Mesenchymal stem cell (in vitro differentiated cells and primary cell): ENCODE measurements at regions not wholly inside any gene's neighbourhood (a gene's known extent, or its start where the extent isn't known, plus 50 kb on each side); places are given as distances from the start of the nearest gene placed in this dataset.
"Not testable (repeated sequence)": the region's sequence is repeated elsewhere in the genome, so short reads cannot be mapped to it uniquely, and the experiment has no call there.

ENCODE experiments used
- DNase-seq: peaks from one replicate; pipeline ENCODE4 v3.0.0-alpha.2; 2013
- H2AFZ ChIP-seq: one replicate; pipeline ENCODE4 v1.6.1; 2013; ENCODE audit warnings: low read depth, mild to moderate bottlenecking, control low read depth, inconsistent platforms, low read length, moderate library complexity
- H2AK5ac ChIP-seq: 2 replicates; pipeline ENCODE4 v1.6.1; 2013; ENCODE audit warnings: low read length, moderate library complexity, mild to moderate bottlenecking, inconsistent platforms; ENCODE audit not compliant: severe bottlenecking
- H2BK120ac ChIP-seq: one replicate; pipeline ENCODE4 v1.6.1; 2013; ENCODE audit warnings: low read depth, mild to moderate bottlenecking, inconsistent platforms, low read length, moderate library complexity
- H2BK12ac ChIP-seq, 2 experiments: one replicate each; pipeline ENCODE4 v1.6.1; 2013; ENCODE audit warnings: inconsistent platforms in 2 of 2, low read length in 2 of 2, mild to moderate bottlenecking in 2 of 2, moderate library complexity in 2 of 2, control low read depth in 1 of 2
- H2BK15ac ChIP-seq: one replicate; pipeline ENCODE4 v1.6.1; 2013; ENCODE audit warnings: mild to moderate bottlenecking, low read depth, inconsistent platforms; ENCODE audit not compliant: poor library complexity, severe bottlenecking
- H2BK5ac ChIP-seq: 2 replicates; pipeline ENCODE4 v1.6.1; 2013; ENCODE audit warnings: low read depth, mild to moderate bottlenecking, low read length, control low read depth, inconsistent platforms; ENCODE audit not compliant: poor library complexity, severe bottlenecking
- H3K14ac ChIP-seq, 2 experiments: one replicate each; pipeline ENCODE4 v1.6.1; 2013; ENCODE audit warnings: inconsistent platforms in 2 of 2, low read length in 2 of 2, control low read depth in 1 of 2, mild to moderate bottlenecking in 1 of 2, moderate library complexity in 1 of 2
- H3K18ac ChIP-seq, 2 experiments: one replicate each; pipeline ENCODE4 v1.6.1; 2013; ENCODE audit warnings: inconsistent platforms in 2 of 2, low read length in 2 of 2, control low read depth in 1 of 2, low read depth in 1 of 2, mild to moderate bottlenecking in 1 of 2
- H3K23ac ChIP-seq, 2 experiments: one replicate each; pipeline ENCODE4 v1.6.1; 2013; ENCODE audit warnings: inconsistent platforms in 2 of 2, low read length in 2 of 2, mild to moderate bottlenecking in 2 of 2, moderate library complexity in 2 of 2, control low read depth in 1 of 2
- H3K27ac ChIP-seq: 2 replicates; pipeline ENCODE4 v1.5.1; 2013; ENCODE audit warnings: mild to moderate bottlenecking, moderate library complexity, low read length, control low read depth, inconsistent platforms; ENCODE audit not compliant: poor library complexity, severe bottlenecking
- H3K27me3 ChIP-seq, 2 experiments: 2 replicates each; pipeline versions ENCODE4 v1.6.1 to v1.7.0; 2013; ENCODE audit warnings: low read length in 2 of 2, mild to moderate bottlenecking in 2 of 2, moderate library complexity in 2 of 2, control low read depth in 1 of 2, inconsistent platforms in 1 of 2; ENCODE audit not compliant: control insufficient read depth in 1 of 2, insufficient read depth in 1 of 2
- H3K36me3 ChIP-seq, 2 experiments: 2 replicates each; pipeline versions ENCODE4 v1.6.1 to v1.7.0; 2013; ENCODE audit warnings: low read length in 2 of 2, control low read depth in 1 of 2, inconsistent platforms in 1 of 2, low read depth in 1 of 2, mild to moderate bottlenecking in 1 of 2; ENCODE audit not compliant: insufficient read depth in 2 of 2, control insufficient read depth in 1 of 2
- H3K4ac ChIP-seq, 2 experiments: one replicate each; pipeline ENCODE4 v1.6.1; 2013; ENCODE audit warnings: inconsistent platforms in 2 of 2, low read length in 2 of 2, mild to moderate bottlenecking in 2 of 2, moderate library complexity in 2 of 2, control low read depth in 1 of 2, low read depth in 1 of 2
- H3K4me1 ChIP-seq: 2 replicates; pipeline ENCODE4 v1.6.1; 2013; ENCODE audit warnings: low read depth, low read length, control low read depth; ENCODE audit not compliant: control insufficient read depth, insufficient read depth
- H3K4me2 ChIP-seq: 2 replicates; pipeline ENCODE4 v1.6.1; 2013; ENCODE audit warnings: low read length, mild to moderate bottlenecking, inconsistent platforms; ENCODE audit not compliant: poor library complexity, severe bottlenecking
- H3K4me3 ChIP-seq, 2 experiments: 2 replicates each; pipeline versions ENCODE4 v1.5.1 to v1.7.0; 2013; ENCODE audit warnings: low read length in 2 of 2, mild to moderate bottlenecking in 2 of 2, control low read depth in 1 of 2, low read depth in 1 of 2; ENCODE audit not compliant: insufficient read depth in 1 of 2
- H3K79me1 ChIP-seq: replicated peaks from 2 replicates; pipeline ENCODE4 v1.6.1; 2013; ENCODE audit warnings: mild to moderate bottlenecking, control low read depth, low read length, inconsistent platforms; ENCODE audit not compliant: poor library complexity, severe bottlenecking
- H3K9ac ChIP-seq: 2 replicates; pipeline ENCODE4 v1.7.0; 2013; ENCODE audit warnings: mild to moderate bottlenecking, low read length, moderate library complexity
- H3K9me3 ChIP-seq: 2 replicates; pipeline ENCODE4 v1.7.0; 2013; ENCODE audit warnings: mild to moderate bottlenecking, low read length; ENCODE audit not compliant: control insufficient read depth
- H4K8ac ChIP-seq: one replicate; pipeline ENCODE4 v1.6.1; 2013; ENCODE audit warnings: inconsistent platforms, mild to moderate bottlenecking, low read length, moderate library complexity
- H4K91ac ChIP-seq: one replicate; pipeline ENCODE4 v1.6.1; 2013; ENCODE audit warnings: mild to moderate bottlenecking, low read length, inconsistent platforms
- WGBS: methylation state at CpG from one replicate; pipeline ENCODE4 v1.1.7; 2013; ENCODE audit warnings: mixed read lengths; 5-methylcytosine and 5-hydroxymethylcytosine counted together

DNA sequence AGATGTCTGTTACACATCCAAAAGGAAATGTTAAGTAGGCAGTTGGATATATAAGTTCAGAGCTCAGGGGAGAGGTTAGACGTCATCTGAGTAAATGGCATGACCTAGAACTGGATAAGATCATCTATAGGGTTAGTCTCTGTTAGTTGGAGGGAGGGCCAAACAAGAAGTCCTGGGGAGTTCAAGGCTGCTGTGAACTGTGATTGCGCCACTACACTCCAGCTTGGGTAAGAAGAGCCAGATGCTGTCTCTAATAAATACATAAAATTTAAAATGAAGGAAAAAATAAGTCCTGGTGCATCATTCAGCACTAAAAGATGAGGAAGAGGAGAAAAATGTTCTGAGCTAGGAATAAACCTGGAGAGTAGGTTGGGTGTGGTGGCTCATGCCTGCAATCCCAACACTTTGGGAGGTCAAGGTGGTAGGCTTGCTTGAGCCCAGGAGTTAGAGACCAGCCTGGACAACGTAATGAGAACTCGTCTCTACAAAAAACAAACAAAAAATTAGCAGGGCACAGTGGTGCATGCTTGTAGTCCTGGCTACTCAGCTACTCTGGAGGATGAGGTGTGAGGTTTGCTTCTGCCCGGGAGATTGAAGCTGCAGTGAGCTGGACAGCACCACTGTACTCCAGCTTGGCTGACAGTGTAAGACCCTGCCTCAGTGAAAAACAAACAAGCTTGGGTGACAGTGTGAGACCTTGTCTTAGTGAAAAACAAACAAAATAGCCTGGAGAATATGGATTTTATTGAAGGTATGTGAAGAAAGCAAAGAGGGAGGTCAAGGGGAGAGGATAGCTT, 123.6 kb downstream of the ACTBL2 start:
- Histone ChIP-seq H2AFZ (no peak overlapping the region), H3K4ac (peak overlapping the region in 1 of 2 experiments; percentile 3), H3K79me1 (no peaks in the 10 kb centered on the region), H2BK5ac (no peak overlapping the region), H3K14ac (no peak overlapping the region), H2BK12ac (peak overlapping the region in 1 of 2 experiments; percentile 1), H2BK15ac (no peak overlapping the region), H3K4me3 (no peak overlapping the region), H3K4me2 (no peak overlapping the region), H3K9me3 (no peaks in the 10 kb centered on the region), H3K27me3 (peaks cover 0 to 3% of the 10 kb centered on the region in 2 experiments), H2AK5ac (no peak overlapping the region), H3K9ac (no peak overlapping the region), H3K18ac (peak overlapping the region; percentile 12 to 21), H4K8ac (no peak overlapping the region), H3K27ac (no peak overlapping the region), H3K4me1 (no peaks in the 10 kb centered on the region), H4K91ac (no peak overlapping the region), H3K36me3 (no peaks in the 10 kb centered on the region), H2BK120ac (no peak overlapping the region), H3K23ac (no peak overlapping the region)
- 84% methylated on average over 2 of the region's 5 CpGs for WGBS
- no peak for DNase-seq

DNA sequence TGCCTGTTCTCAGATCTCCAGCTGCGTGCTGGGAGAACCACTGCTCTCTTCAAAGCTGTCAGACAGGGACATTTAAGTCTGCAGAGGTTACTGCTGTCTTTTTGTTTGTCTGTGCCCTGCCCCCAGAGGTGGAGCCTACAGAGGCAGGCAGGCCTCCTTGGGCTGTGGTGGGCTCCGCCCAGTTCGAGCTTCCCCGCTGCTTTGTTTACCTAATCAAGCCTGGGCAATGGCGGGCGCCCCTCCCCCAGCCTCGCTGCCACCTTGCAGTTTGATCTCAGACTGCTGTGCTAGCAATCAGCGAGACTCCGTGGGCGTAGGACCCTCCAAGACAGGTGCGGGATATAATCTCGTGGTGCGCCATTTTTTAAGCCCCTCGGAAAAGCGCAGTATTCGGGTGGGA, 125.8 kb downstream of the ACTBL2 start:
- H2BK15ac ChIP-seq, H2BK120ac ChIP-seq, H4K8ac ChIP-seq, H3K27me3 ChIP-seq, H3K27ac ChIP-seq, H3K14ac ChIP-seq, H2BK12ac ChIP-seq, H2BK5ac ChIP-seq, H3K4me2 ChIP-seq, H3K36me3 ChIP-seq, H2AK5ac ChIP-seq, H3K18ac ChIP-seq, H4K91ac ChIP-seq, H3K4me1 ChIP-seq, H3K23ac ChIP-seq, H3K9ac ChIP-seq, H3K4ac ChIP-seq, H3K4me3 ChIP-seq, H2AFZ ChIP-seq, H3K9me3 ChIP-seq, H3K79me1 ChIP-seq, DNase-seq: not testable (repeated sequence)
- WGBS: 93% methylated on average over 8 of the region's 16 CpGs

- Histone ChIP-seq H3K4ac (no peak overlapping the region), H2AFZ (no peak overlapping the region), H3K79me1 (no peaks in the 10 kb centered on the region), H3K27ac (no peak overlapping the region), H2BK120ac (no peak overlapping the region), H3K23ac (no peak overlapping the region), H4K8ac (no peak overlapping the region), H3K36me3 (no peaks in the 10 kb centered on the region), H2AK5ac (no peak overlapping the region), H2BK12ac (no peak overlapping the region), H2BK15ac (no peak overlapping the region), H4K91ac (no peak overlapping the region), H3K18ac (no peak overlapping the region), H3K27me3 (no peaks in the 10 kb centered on the region), H2BK5ac (no peak overlapping the region), H3K4me2 (no peak overlapping the region), H3K4me3 (no peak overlapping the region), H3K9me3 (no peaks in the 10 kb centered on the region), H3K9ac (no peak overlapping the region), H3K14ac (no peak overlapping the region), H3K4me1 (no peaks in the 10 kb centered on the region)
- no CpG with 5 or more reads among the region's 1 CpG for WGBS
- DNase-seq: no peak
These were observed 133.4 kb downstream of the ACTBL2 start for GRCh38 chr5:57349214-57349613.

GRCh38 chr5:57348376-57349140, 134.1 kb downstream of the ACTBL2 start:
- no peak overlapping the region for H3K14ac ChIP-seq
- DNase-seq: no peak
- no peak overlapping the region for H4K91ac ChIP-seq
- no peaks in the 10 kb centered on the region for H3K27me3 ChIP-seq
- no peak overlapping the region for H2BK5ac ChIP-seq
- WGBS: 83% methylated on average over 7 of the region's 7 CpGs
- no peaks in the 10 kb centered on the region for H3K9me3 ChIP-seq
- no peak overlapping the region for H3K23ac ChIP-seq
- H2AFZ ChIP-seq: no peak overlapping the region
- H3K36me3 ChIP-seq: no peaks in the 10 kb centered on the region
- no peak overlapping the region for H3K4me2 ChIP-seq
- H3K4me3 ChIP-seq: no peak overlapping the region
- H3K27ac ChIP-seq: no peak overlapping the region
- no peak overlapping the region for H4K8ac ChIP-seq
- H3K4ac ChIP-seq: no peak overlapping the region
- H3K18ac ChIP-seq: no peak overlapping the region
- no peak overlapping the region for H2BK15ac ChIP-seq
- no peak overlapping the region for H2AK5ac ChIP-seq
- no peaks in the 10 kb centered on the region for H3K4me1 ChIP-seq
- H2BK120ac ChIP-seq: no peak overlapping the region
- no peak overlapping the region for H3K9ac ChIP-seq
- H3K79me1 ChIP-seq: no peaks in the 10 kb centered on the region
- H2BK12ac ChIP-seq: no peak overlapping the region
